Gastroesophageal sphincter (tissue), 4 donors: ENCODE measurements at regions not wholly inside any gene's neighbourhood (a gene's known extent, or its start where the extent isn't known, plus 50 kb on each side); places are given as distances from the start of the nearest gene placed in this dataset.

Experiments used
- ATAC-seq: fragments of 150-250 bp; one replicate; pipeline ENCODE4 v1.9.1; 2016; ENCODE audit warnings: mild to moderate bottlenecking, moderate library complexity
- H3K27ac ChIP-seq, 4 donors: fragments of 200-600 bp; sonication (generic) in 3 of 4; 1 replicate in 3 of 4; 2 replicates in 1 of 4; pipeline ENCODE4 v1.5.1; 2016 to 2019
- H3K27me3 ChIP-seq: fragments of 200-600 bp; sonication (generic); one replicate; pipeline ENCODE4 v1.5.1; 2019
- H3K36me3 ChIP-seq, 2 donors: fragments of 200-600 bp; sonication (generic); one replicate each; pipeline ENCODE4 v1.5.1; 2019; ENCODE audit warnings: control low read depth in 1 of 2
- H3K4me1 ChIP-seq, 3 donors: fragments of 200-600 bp; sonication (generic); 1 replicate in 2 of 3; 2 replicates in 1 of 3; pipeline ENCODE4 v1.5.1; 2016 to 2019; ENCODE audit warnings: control low read depth in 2 of 3
- H3K4me3 ChIP-seq, 2 donors: fragments of 200-600 bp; sonication (generic); one replicate each; pipeline ENCODE4 v1.5.1; 2019; ENCODE audit warnings: mild to moderate bottlenecking in 1 of 2, moderate library complexity in 1 of 2
- H3K9me3 ChIP-seq, 3 donors: fragments of 200-600 bp; sonication (generic); one replicate each; pipeline ENCODE4 v1.5.1; 2017 to 2019; ENCODE audit warnings: control low read depth in 2 of 3
- EP300 ChIP-seq: sonication (generic); formaldehyde crosslinking; IDR thresholded peaks from one replicate; pipeline ENCODE4 v1.6.1; 2017; ENCODE audit warnings: antibody characterized with exemption, mild to moderate bottlenecking
- POLR2A ChIP-seq, 2 donors: fragments of 450-650 bp; IDR thresholded peaks; one replicate each; pipeline ENCODE4 v1.6.1; 2017; ENCODE audit warnings: antibody characterized with exemption in 2 of 2, mild to moderate bottlenecking in 2 of 2, moderate library complexity in 1 of 2
- POLR2AphosphoS5 ChIP-seq: sonication (generic); formaldehyde crosslinking; IDR thresholded peaks from one replicate; pipeline ENCODE4 v1.6.1; 2017; ENCODE audit warnings: antibody characterized with exemption
- WGBS, 2 donors: methylation state at CpG; one replicate each; pipeline ENCODE4 v1.1.5; 2018; ENCODE audit warnings: low coverage in 1 of 2; 5-methylcytosine and 5-hydroxymethylcytosine counted together
- TF ChIP-seq, protein P1 (sequence below), 4 experiments: fragments of 200-600 bp in 2 of 4; fragments of 450-650 bp in 2 of 4; sonication (generic) in 1 of 4; IDR thresholded peaks; one replicate each; pipeline ENCODE4 v1.5.1; 2017 to 2019; ENCODE audit warnings: antibody characterized with exemption in 4 of 4, mild to moderate bottlenecking in 2 of 4, moderate library complexity in 2 of 4

GRCh38 chr6:156508126-156508525, 269.1 kb upstream of the ARID1B start:
- WGBS, 2 donors = 39% methylated on average over 4 to 5 of the region's 5 CpGs
- no peaks in the 10 kb centered on the region for H3K36me3 ChIP-seq
- ATAC-seq = no peak

GRCh38 chr6:156507656-156508055, 269.5 kb upstream of the ARID1B start:
- no peaks in the 10 kb centered on the region for H3K27me3 ChIP-seq
- 68 to 78% methylated on average over 7 to 13 of the region's 15 CpGs for WGBS, 2 donors
- no peaks in the 10 kb centered on the region for H3K4me1 ChIP-seq
- no peak for ATAC-seq
- H3K4me3 ChIP-seq = no peak overlapping the region
- TF ChIP-seq, protein P1, sequence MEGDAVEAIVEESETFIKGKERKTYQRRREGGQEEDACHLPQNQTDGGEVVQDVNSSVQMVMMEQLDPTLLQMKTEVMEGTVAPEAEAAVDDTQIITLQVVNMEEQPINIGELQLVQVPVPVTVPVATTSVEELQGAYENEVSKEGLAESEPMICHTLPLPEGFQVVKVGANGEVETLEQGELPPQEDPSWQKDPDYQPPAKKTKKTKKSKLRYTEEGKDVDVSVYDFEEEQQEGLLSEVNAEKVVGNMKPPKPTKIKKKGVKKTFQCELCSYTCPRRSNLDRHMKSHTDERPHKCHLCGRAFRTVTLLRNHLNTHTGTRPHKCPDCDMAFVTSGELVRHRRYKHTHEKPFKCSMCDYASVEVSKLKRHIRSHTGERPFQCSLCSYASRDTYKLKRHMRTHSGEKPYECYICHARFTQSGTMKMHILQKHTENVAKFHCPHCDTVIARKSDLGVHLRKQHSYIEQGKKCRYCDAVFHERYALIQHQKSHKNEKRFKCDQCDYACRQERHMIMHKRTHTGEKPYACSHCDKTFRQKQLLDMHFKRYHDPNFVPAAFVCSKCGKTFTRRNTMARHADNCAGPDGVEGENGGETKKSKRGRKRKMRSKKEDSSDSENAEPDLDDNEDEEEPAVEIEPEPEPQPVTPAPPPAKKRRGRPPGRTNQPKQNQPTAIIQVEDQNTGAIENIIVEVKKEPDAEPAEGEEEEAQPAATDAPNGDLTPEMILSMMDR (IDR thresholded peaks at IDR 0.05) = no peak
- no peak for TF ChIP-seq POLR2A (IDR thresholded peaks at IDR 0.05)
- TF ChIP-seq EP300 = no peak
- no peak for TF ChIP-seq POLR2AphosphoS5
- no peaks in the 10 kb centered on the region for H3K36me3 ChIP-seq
- H3K27ac ChIP-seq = no peak overlapping the region
- no peaks in the 10 kb centered on the region for H3K9me3 ChIP-seq

More at GRCh38 chr6:156508126-156508525, 269.1 kb upstream of the ARID1B start:
- no peak overlapping the region for H3K27ac ChIP-seq
- no peaks in the 10 kb centered on the region for H3K9me3 ChIP-seq
- no peaks in the 10 kb centered on the region for H3K27me3 ChIP-seq
- no peaks in the 10 kb centered on the region for H3K4me1 ChIP-seq
- TF ChIP-seq EP300 = no peak
- TF ChIP-seq, protein P1 (IDR thresholded peaks at IDR 0.05) = no peak
- TF ChIP-seq POLR2A (IDR thresholded peaks at IDR 0.05) = no peak
- TF ChIP-seq POLR2AphosphoS5 = no peak
- no peak overlapping the region for H3K4me3 ChIP-seq

- H3K27ac ChIP-seq = no peak overlapping the region
- 93% methylated on average over 3 of the region's 6 CpGs; no CpG with 5 or more reads in 1 of the 2 donors for WGBS, 2 donors
- no peak overlapping the region for H3K4me3 ChIP-seq
- H3K27me3 ChIP-seq = no peaks in the 10 kb centered on the region
- no peak for ATAC-seq
- H3K36me3 ChIP-seq = no peaks in the 10 kb centered on the region
- H3K4me1 ChIP-seq = no peaks in the 10 kb centered on the region
- H3K9me3 ChIP-seq = no peaks in the 10 kb centered on the region
- no peak for TF ChIP-seq EP300
- TF ChIP-seq, protein P1 (IDR thresholded peaks at IDR 0.05) = no peak
- TF ChIP-seq POLR2AphosphoS5 = no peak
- no peak for TF ChIP-seq POLR2A (IDR thresholded peaks at IDR 0.05)
These were observed 270.1 kb upstream of the ARID1B start for GRCh38 chr6:156507106-156507505.

GRCh38 chr6:156502969-156503504, 274.1 kb upstream of the ARID1B start:
- Histone ChIP-seq H3K27ac (no peak overlapping the region), H3K4me3 (no peak overlapping the region), H3K36me3 (no peaks in the 10 kb centered on the region), H3K27me3 (no peaks in the 10 kb centered on the region), H3K4me1 (no peaks in the 10 kb centered on the region), H3K9me3 (no peaks in the 10 kb centered on the region)
- ATAC-seq = no peak
- TF ChIP-seq, protein P1 (IDR thresholded peaks at IDR 0.05) = no peak
- no peak for TF ChIP-seq POLR2AphosphoS5
- WGBS, 2 donors = 83 to 89% methylated on average over 3 to 4 of the region's 8 CpGs

GRCh38 chr6:156497618-156498017, 279.6 kb upstream of the ARID1B start:
- Histone ChIP-seq H3K9me3 (no peaks in the 10 kb centered on the region), H3K36me3 (no peaks in the 10 kb centered on the region), H3K27me3 (no peaks in the 10 kb centered on the region), H3K4me3 (no peak overlapping the region), H3K27ac (no peak overlapping the region), H3K4me1 (no peaks in the 10 kb centered on the region)
- TF ChIP-seq, protein P1 (IDR thresholded peaks at IDR 0.05) = no peak
- no peak for TF ChIP-seq POLR2A (IDR thresholded peaks at IDR 0.05)
- WGBS, 2 donors = 69 to 87% methylated on average over 2 of the region's 2 CpGs
- no peak for ATAC-seq
